Activated naive CD4-positive, alpha-beta T cell treated with anti-CD3 and anti-CD28 coated beads, Interleukin-2, amount 50 U/mL, for 24 hours (primary cell): ENCODE measurements at regions not wholly inside any gene's neighbourhood (a gene's known extent, or its start where the extent isn't known, plus 50 kb on each side); places are given as distances from the start of the nearest gene placed in this dataset.

Experiments
- H3K27ac Mint-ChIP-seq: one replicate; pipeline ENCODE4 v1.8.0; 2021; ENCODE audit warnings: mild to moderate bottlenecking, mixed read lengths
- H3K27me3 Mint-ChIP-seq: one replicate; pipeline ENCODE4 v1.8.0; 2021; ENCODE audit warnings: mixed read lengths
- H3K36me3 Mint-ChIP-seq: one replicate; pipeline ENCODE4 v1.8.0; 2021; ENCODE audit warnings: mixed read lengths
- H3K4me1 Mint-ChIP-seq: one replicate; pipeline ENCODE4 v1.8.0; 2021; ENCODE audit warnings: mixed read lengths
- H3K4me3 Mint-ChIP-seq: one replicate; pipeline ENCODE4 v1.8.0; 2021; ENCODE audit warnings: mild to moderate bottlenecking, mixed read lengths
- H3K9me3 Mint-ChIP-seq: one replicate; pipeline ENCODE4 v1.8.0; 2021; ENCODE audit warnings: mixed read lengths

- no peaks in the 10 kb centered on the region for H3K36me3 Mint-ChIP-seq
- no peak overlapping the region for H3K27ac Mint-ChIP-seq
- H3K9me3 Mint-ChIP-seq, result peaks cover 27% of the 10 kb centered on the region
- H3K4me1 Mint-ChIP-seq, result no peaks in the 10 kb centered on the region
- H3K27me3 Mint-ChIP-seq, result no peaks in the 10 kb centered on the region
- no peak overlapping the region for H3K4me3 Mint-ChIP-seq
These were observed 1396.8 kb downstream of the LRRC4C start for GRCh38 chr11:40062616-40063015.

DNA sequence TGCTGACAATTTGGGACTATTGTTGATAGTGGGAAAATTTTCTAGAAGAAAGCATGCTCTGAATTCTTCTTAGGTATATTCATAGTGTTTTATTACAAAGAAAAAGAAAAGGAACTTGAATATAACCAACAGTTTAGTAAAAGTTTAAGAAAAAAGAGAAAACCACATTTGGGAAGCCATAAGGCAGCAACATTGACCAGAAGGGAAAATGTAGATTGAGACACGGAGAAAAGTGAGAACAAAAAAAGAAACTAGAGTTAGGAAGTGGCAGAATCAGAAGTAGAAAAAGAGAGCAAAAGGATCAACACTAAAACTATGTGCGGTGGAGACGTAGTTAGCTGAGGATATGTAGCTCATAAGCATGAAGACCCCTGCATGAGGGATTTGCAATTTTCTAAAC, 1398.2 kb downstream of the LRRC4C start:
- Mint-ChIP-seq H3K27ac (no peak overlapping the region), H3K36me3 (no peaks in the 10 kb centered on the region), H3K4me1 (no peaks in the 10 kb centered on the region), H3K27me3 (no peaks in the 10 kb centered on the region), H3K9me3 (peaks cover 28% of the 10 kb centered on the region), H3K4me3 (no peak overlapping the region)

- peaks cover 17% of the 10 kb centered on the region for H3K9me3 Mint-ChIP-seq
- H3K4me3 Mint-ChIP-seq, result no peak overlapping the region
- H3K27me3 Mint-ChIP-seq, result no peaks in the 10 kb centered on the region
- H3K36me3 Mint-ChIP-seq, result no peaks in the 10 kb centered on the region
- no peak overlapping the region for H3K27ac Mint-ChIP-seq
- H3K4me1 Mint-ChIP-seq, result no peaks in the 10 kb centered on the region
These were observed 1404.8 kb downstream of the LRRC4C start for GRCh38 chr11:40054631-40055030.

- Mint-ChIP-seq H3K4me3 (no peak overlapping the region), H3K4me1 (no peaks in the 10 kb centered on the region), H3K27me3 (no peaks in the 10 kb centered on the region), H3K9me3 (peaks cover 21% of the 10 kb centered on the region), H3K36me3 (no peaks in the 10 kb centered on the region), H3K27ac (no peak overlapping the region)
These were observed 1414.1 kb downstream of the LRRC4C start for GRCh38 chr11:40045312-40045711.

GRCh38 chr11:40037005-40037404, 1422.4 kb downstream of the LRRC4C start:
- Mint-ChIP-seq H3K9me3 (peaks cover 15% of the 10 kb centered on the region), H3K27me3 (no peaks in the 10 kb centered on the region), H3K27ac (no peak overlapping the region), H3K36me3 (no peaks in the 10 kb centered on the region), H3K4me1 (no peaks in the 10 kb centered on the region), H3K4me3 (no peak overlapping the region)

- Mint-ChIP-seq H3K4me1 (no peaks in the 10 kb centered on the region), H3K27ac (no peak overlapping the region), H3K36me3 (no peaks in the 10 kb centered on the region), H3K4me3 (no peak overlapping the region), H3K27me3 (no peaks in the 10 kb centered on the region), H3K9me3 (peaks cover 4% of the 10 kb centered on the region)
These were observed 1427.1 kb downstream of the LRRC4C start for GRCh38 chr11:40032331-40032730.

DNA sequence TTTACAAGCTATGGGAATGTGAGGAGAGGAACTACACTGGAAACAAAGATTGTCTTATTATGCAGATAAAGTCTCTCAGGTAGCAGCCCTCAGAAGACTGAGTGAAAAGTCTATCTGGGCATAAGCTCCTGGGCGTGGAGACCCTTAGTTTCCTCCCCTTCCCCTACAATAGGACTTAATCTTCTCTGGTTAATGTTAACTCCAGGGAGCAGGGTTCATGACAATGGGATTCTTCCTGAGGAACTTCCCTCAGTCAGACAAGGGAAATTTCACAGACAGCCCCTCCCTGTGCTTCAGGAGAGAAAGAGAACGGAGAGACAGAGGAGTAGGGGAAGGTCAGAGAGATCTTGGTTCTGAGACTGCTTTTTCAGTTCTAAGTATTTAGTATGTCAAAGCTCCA, 1428.6 kb downstream of the LRRC4C start:
- Mint-ChIP-seq H3K27ac (no peak overlapping the region), H3K27me3 (no peaks in the 10 kb centered on the region), H3K9me3 (peaks cover 3% of the 10 kb centered on the region), H3K4me3 (no peak overlapping the region), H3K4me1 (no peaks in the 10 kb centered on the region), H3K36me3 (no peaks in the 10 kb centered on the region)

DNA sequence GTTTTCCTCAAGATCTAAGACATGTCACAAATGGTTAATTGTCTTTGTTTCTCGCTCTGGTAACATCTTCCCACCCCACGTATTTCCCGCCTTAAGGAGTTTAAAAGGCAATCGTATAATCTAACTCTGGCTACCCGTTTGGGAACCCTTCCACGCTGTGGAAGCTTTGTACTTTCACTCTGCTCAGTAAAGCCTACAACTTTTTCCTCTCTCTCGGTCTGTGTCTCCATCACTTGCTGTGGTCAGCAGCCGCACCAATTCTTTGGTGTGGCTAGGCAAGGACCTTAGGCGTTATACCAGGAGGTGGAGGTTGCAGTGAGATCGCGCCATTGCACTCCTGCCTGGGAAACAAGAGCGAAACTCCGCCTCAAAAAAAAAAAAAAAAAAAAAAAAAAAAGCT, 1430.1 kb downstream of the LRRC4C start:
- no peak overlapping the region for H3K27ac Mint-ChIP-seq
- peaks cover 4% of the 10 kb centered on the region for H3K9me3 Mint-ChIP-seq
- no peaks in the 10 kb centered on the region for H3K36me3 Mint-ChIP-seq
- no peaks in the 10 kb centered on the region for H3K4me1 Mint-ChIP-seq
- no peak overlapping the region for H3K4me3 Mint-ChIP-seq
- no peaks in the 10 kb centered on the region for H3K27me3 Mint-ChIP-seq

DNA sequence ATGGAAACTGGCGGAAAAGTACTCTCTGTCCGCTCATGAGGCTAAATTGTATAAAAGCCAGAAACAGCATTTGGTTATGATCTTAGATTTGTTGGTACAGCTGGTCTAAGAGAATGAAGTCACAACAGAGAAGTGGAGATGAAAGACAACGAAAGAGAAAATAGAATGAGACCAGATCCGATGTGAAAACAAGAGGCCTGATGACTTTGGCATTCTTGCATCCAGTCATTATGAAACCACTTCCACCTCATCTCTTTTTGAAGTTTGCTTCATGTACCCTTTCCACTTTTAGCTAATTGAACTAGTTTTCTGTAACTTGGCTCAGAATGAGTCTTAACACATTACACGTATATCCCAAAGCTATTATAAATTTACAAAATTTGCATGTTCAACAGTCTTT, 1431.7 kb downstream of the LRRC4C start:
- no peaks in the 10 kb centered on the region for H3K27me3 Mint-ChIP-seq
- H3K36me3 Mint-ChIP-seq, result no peaks in the 10 kb centered on the region
- H3K4me1 Mint-ChIP-seq, result no peaks in the 10 kb centered on the region
- H3K4me3 Mint-ChIP-seq, result no peak overlapping the region
- H3K27ac Mint-ChIP-seq, result no peak overlapping the region
- peaks cover 9% of the 10 kb centered on the region for H3K9me3 Mint-ChIP-seq

- no peak overlapping the region for H3K4me3 Mint-ChIP-seq
These were observed 1435.7 kb downstream of the LRRC4C start for GRCh38 chr11:40023724-40024123.

DNA sequence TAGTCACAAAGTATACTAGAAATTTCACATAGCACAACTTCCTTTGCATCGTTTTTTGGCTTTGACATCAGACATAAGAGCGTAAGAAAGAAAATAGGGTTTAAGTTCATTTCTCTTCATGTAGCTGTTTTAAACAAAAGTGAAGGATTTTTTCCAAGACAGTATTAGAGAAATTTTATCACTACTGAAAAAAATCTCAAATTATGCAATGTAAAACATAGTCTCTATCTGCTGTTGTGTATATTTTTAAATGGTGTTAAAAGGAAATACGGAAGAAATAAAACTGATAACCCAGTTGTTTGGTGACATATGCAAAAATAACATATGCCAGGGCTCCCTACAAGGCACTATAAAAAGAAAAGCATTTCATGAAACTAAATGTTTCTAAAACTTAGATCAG, 1449.4 kb downstream of the LRRC4C start:
- no peaks in the 10 kb centered on the region for H3K4me1 Mint-ChIP-seq
- no peak overlapping the region for H3K27ac Mint-ChIP-seq
- H3K9me3 Mint-ChIP-seq, result peaks cover 10% of the 10 kb centered on the region
- no peaks in the 10 kb centered on the region for H3K27me3 Mint-ChIP-seq
- H3K4me3 Mint-ChIP-seq, result no peak overlapping the region
- no peaks in the 10 kb centered on the region for H3K36me3 Mint-ChIP-seq

More at GRCh38 chr11:40023724-40024123, 1435.7 kb downstream of the LRRC4C start:
- Mint-ChIP-seq H3K27me3 (no peaks in the 10 kb centered on the region), H3K36me3 (no peaks in the 10 kb centered on the region), H3K9me3 (peaks cover 14% of the 10 kb centered on the region), H3K27ac (no peak overlapping the region), H3K4me1 (no peaks in the 10 kb centered on the region)

DNA sequence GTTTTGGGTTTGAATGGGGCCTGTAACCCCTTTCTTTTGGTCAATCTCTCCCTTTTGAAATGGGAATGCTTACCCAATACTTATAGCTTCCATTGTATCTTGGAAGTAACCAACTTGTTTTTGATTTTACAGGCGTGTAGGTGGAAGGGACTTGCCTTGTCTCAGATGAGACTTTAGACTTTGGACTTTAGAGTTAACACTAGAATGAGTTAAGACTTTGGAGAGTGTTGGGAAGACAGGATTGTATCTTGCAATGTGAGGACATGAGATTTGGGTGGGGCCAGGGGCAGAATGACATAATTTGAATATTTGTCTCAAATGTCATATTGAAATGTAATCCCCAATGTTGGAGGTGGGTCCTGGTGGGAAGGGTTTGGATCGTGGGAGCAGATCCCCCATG, 1466.9 kb downstream of the LRRC4C start:
- Mint-ChIP-seq H3K4me3 (no peak overlapping the region), H3K27me3 (no peaks in the 10 kb centered on the region), H3K36me3 (no peaks in the 10 kb centered on the region), H3K9me3 (peaks cover 13% of the 10 kb centered on the region), H3K4me1 (no peaks in the 10 kb centered on the region), H3K27ac (no peak overlapping the region)

- Mint-ChIP-seq H3K27ac (no peak overlapping the region), H3K27me3 (no peaks in the 10 kb centered on the region), H3K36me3 (no peaks in the 10 kb centered on the region), H3K4me3 (no peak overlapping the region), H3K9me3 (peaks cover 13% of the 10 kb centered on the region), H3K4me1 (no peaks in the 10 kb centered on the region)
These were observed 1469.0 kb downstream of the LRRC4C start for GRCh38 chr11:39990421-39990831.

DNA sequence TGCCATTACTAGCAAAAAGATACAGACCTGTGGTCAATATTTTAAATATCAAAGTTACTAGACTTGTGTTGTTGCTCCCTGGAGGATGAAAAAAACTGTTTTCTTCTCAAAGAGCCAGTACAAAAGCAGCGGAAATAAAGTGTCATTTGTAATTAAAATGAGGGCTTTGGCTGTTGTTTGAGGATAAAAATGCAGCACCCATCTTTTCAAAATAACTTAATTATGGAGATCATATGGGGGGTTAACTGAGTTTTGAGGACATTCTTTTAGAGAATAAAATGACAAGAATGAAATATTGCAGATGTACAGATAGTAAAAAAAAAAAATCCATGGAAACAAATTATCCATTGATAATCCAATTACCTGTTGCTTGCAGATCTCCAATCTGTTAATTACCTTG, 1484.4 kb downstream of the LRRC4C start:
- no peaks in the 10 kb centered on the region for H3K4me1 Mint-ChIP-seq
- H3K4me3 Mint-ChIP-seq, result no peak overlapping the region
- H3K27me3 Mint-ChIP-seq, result no peaks in the 10 kb centered on the region
- H3K27ac Mint-ChIP-seq, result no peak overlapping the region
- peaks cover 4% of the 10 kb centered on the region for H3K9me3 Mint-ChIP-seq
- no peaks in the 10 kb centered on the region for H3K36me3 Mint-ChIP-seq

DNA sequence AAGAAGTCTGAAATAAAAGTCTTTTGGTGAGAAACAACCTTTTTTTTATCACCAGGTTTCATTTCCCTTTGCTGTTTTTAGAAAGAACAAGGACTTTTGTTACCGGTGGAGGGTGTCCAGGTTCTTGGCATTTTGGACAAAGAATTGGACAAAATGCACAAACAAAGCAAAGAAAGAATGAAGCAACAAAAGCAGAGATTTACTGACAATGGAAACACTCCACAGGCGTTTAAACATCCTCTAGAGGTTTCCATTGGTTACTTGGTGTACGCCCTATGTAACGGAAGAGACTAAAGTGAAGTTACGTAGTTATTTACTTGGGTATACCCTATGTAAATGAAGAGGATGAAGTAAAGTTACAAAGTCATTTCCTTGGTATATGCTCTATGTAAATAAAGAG, 1487.0 kb downstream of the LRRC4C start:
- H3K4me3 Mint-ChIP-seq, result no peak overlapping the region
- no peaks in the 10 kb centered on the region for H3K4me1 Mint-ChIP-seq
- no peak overlapping the region for H3K27ac Mint-ChIP-seq
- no peaks in the 10 kb centered on the region for H3K27me3 Mint-ChIP-seq
- no peaks in the 10 kb centered on the region for H3K36me3 Mint-ChIP-seq
- H3K9me3 Mint-ChIP-seq, result peaks cover 4% of the 10 kb centered on the region

- no peaks in the 10 kb centered on the region for H3K4me1 Mint-ChIP-seq
- no peak overlapping the region for H3K4me3 Mint-ChIP-seq
- no peaks in the 10 kb centered on the region for H3K36me3 Mint-ChIP-seq
- H3K27ac Mint-ChIP-seq, result no peak overlapping the region
- no peaks in the 10 kb centered on the region for H3K27me3 Mint-ChIP-seq
- H3K9me3 Mint-ChIP-seq, result peaks cover 4% of the 10 kb centered on the region
These were observed 1487.5 kb downstream of the LRRC4C start for GRCh38 chr11:39971938-39972337.

DNA sequence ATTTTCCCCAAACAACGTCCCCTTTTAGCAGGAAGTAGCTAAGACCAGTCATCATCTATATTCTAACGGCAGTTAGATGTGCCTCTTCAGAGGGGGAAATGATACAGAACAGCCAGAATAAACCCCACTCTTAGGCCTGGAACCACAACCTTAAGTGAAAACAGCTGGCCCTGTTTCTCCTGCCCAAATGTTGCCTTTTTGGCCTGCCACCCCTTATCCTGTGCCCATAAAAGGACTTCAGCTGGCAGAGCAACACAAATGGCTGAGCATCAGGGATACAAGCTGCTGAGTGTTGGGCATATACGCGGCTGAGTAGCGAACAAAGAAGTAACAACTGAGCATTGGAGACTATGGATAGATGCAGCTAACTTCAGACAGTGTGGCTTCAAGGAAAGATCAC, 1491.4 kb downstream of the LRRC4C start:
- no peaks in the 10 kb centered on the region for H3K27me3 Mint-ChIP-seq
- peaks cover 4% of the 10 kb centered on the region for H3K9me3 Mint-ChIP-seq
- H3K36me3 Mint-ChIP-seq, result no peaks in the 10 kb centered on the region
- H3K27ac Mint-ChIP-seq, result no peak overlapping the region
- no peaks in the 10 kb centered on the region for H3K4me1 Mint-ChIP-seq
- no peak overlapping the region for H3K4me3 Mint-ChIP-seq
